Upper lobe of left lung (tissue), 6 donors: ENCODE measurements at regions not wholly inside any gene's neighbourhood (a gene's known extent, or its start where the extent isn't known, plus 50 kb on each side); places are given as distances from the start of the nearest gene placed in this dataset.

Experiments
- ATAC-seq, 2 donors: fragments of 200-7000 bp; cut with Tn5 transposase; one replicate each; pipeline ENCODE4 v1.9.1; 2022; ENCODE audit warnings: mild to moderate bottlenecking in 2 of 2, moderate library complexity in 2 of 2; ENCODE audit not compliant: low FRiP score in 2 of 2
- DNase-seq, 2 donors: peaks; one replicate each; pipeline ENCODE4 v3.0.0-alpha.2; 2019 to 2020
- H3K27ac ChIP-seq, 4 donors: fragments of 200-600 bp; sonication (generic); one replicate each; pipeline ENCODE4 v1.5.1; 2016 to 2019
- H3K27me3 ChIP-seq, 4 donors: fragments of 200-600 bp; sonication (generic); one replicate each; pipeline ENCODE4 v1.5.1; 2017 to 2019
- H3K36me3 ChIP-seq, 4 donors: fragments of 200-600 bp; sonication (generic); one replicate each; pipeline ENCODE4 v1.5.1; 2016 to 2019
- H3K4me1 ChIP-seq, 4 donors: fragments of 200-600 bp; sonication (generic); one replicate each; pipeline ENCODE4 v1.5.1; 2018 to 2019
- H3K4me3 ChIP-seq, 4 donors: fragments of 200-600 bp; sonication (generic); one replicate each; pipeline ENCODE4 v1.5.1; 2017 to 2019; ENCODE audit warnings: mild to moderate bottlenecking in 2 of 4, moderate library complexity in 1 of 4
- H3K9me3 ChIP-seq, 4 donors: fragments of 200-600 bp; sonication (generic); one replicate each; pipeline ENCODE4 v1.5.1; 2018 to 2019
- EP300 ChIP-seq, 4 donors: sonication (generic); formaldehyde crosslinking; IDR thresholded peaks; one replicate each; pipeline ENCODE4 v1.5.1; 2017; ENCODE audit warnings: antibody characterized with exemption in 4 of 4, control low read depth in 2 of 4
- POLR2A ChIP-seq, 4 donors: fragments of 450-650 bp; IDR thresholded peaks; one replicate each; pipeline ENCODE4 v1.5.1; 2016 to 2017; ENCODE audit warnings: antibody characterized with exemption in 4 of 4, mild to moderate bottlenecking in 2 of 4
- POLR2AphosphoS5 ChIP-seq, 2 donors: sonication (generic); formaldehyde crosslinking; IDR thresholded peaks; one replicate each; pipeline ENCODE4 v1.5.1; 2017; ENCODE audit warnings: antibody characterized with exemption in 2 of 2
- WGBS, 2 donors: methylation state at CpG; one replicate each; pipeline ENCODE4 v1.1.5; 2017 to 2018; 5-methylcytosine and 5-hydroxymethylcytosine counted together
- TF ChIP-seq, protein P1 (sequence below), 6 experiments: fragments of 450-650 bp in 4 of 6; fragments of 200-600 bp in 2 of 6; sonication (generic) in 2 of 6; IDR thresholded peaks; one replicate each; pipeline ENCODE4 v1.5.1; 2016 to 2019; ENCODE audit warnings: antibody characterized with exemption in 6 of 6
- donor health status: DM: no; HTN: no; CAD: no; lungs with moderate emphysema.
- donor health status: DM: no; HTN: yes; CAD: no; lungs with severe emphysema.

DNA sequence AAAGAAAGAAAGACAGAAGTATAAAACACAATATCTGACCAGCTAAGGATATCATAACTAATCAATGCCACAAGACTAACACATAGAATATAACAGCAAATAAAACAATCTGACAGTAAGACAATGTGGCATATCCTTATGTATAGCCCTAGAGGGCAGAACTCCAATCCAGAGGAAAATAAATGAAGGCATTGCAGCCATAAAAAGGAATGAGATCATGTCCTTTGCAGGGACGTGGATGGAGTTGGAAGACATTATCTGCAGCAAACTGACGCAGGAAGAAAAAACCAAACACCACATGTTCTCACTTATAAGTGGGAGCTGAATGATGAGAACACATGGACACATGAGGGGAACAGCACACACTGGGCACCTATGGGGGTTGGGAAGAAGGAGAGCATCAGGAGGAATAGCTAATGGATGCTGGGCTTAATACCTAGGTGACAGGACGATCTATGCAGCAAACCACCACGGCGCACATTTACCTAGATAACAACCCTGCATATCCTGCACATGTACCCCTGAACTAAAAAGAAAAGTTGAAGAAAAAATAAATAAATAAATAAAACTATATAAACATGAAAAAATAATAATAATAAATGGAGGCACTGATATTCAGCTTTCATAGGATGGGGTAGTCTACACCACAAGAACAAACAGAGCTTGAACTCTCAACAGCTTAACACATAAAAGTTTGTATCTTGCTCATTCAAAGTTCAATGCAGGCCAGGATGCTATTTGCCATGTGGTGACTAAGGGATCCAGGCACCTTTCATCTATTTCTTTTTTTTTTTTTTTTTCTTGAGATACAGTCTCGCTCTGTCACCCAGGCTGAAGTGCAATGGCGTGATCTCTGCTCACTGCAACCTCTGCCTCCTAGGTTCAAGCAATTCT is 66.1 kb upstream of the KAT6B start:
- TF ChIP-seq EP300 (IDR thresholded peaks at IDR 0.05), result no peak
- TF ChIP-seq, protein P1, sequence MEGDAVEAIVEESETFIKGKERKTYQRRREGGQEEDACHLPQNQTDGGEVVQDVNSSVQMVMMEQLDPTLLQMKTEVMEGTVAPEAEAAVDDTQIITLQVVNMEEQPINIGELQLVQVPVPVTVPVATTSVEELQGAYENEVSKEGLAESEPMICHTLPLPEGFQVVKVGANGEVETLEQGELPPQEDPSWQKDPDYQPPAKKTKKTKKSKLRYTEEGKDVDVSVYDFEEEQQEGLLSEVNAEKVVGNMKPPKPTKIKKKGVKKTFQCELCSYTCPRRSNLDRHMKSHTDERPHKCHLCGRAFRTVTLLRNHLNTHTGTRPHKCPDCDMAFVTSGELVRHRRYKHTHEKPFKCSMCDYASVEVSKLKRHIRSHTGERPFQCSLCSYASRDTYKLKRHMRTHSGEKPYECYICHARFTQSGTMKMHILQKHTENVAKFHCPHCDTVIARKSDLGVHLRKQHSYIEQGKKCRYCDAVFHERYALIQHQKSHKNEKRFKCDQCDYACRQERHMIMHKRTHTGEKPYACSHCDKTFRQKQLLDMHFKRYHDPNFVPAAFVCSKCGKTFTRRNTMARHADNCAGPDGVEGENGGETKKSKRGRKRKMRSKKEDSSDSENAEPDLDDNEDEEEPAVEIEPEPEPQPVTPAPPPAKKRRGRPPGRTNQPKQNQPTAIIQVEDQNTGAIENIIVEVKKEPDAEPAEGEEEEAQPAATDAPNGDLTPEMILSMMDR (IDR thresholded peaks at IDR 0.05), result no peak
- no peak for TF ChIP-seq POLR2A (IDR thresholded peaks at IDR 0.05)
- no peak for TF ChIP-seq POLR2AphosphoS5 (IDR thresholded peaks at IDR 0.05)
- no peak for ATAC-seq
- Histone ChIP-seq H3K27me3 (no peaks in the 10 kb centered on the region), H3K4me1 (no peaks in the 10 kb centered on the region), H3K36me3 (no peaks in the 10 kb centered on the region), H3K9me3 (no peaks in the 10 kb centered on the region), H3K27ac (no peak overlapping the region), H3K4me3 (no peak overlapping the region)
- no peak for DNase-seq
- WGBS, 2 donors, result 89 to 91% methylated on average over 7 of the region's 7 CpGs

DNA sequence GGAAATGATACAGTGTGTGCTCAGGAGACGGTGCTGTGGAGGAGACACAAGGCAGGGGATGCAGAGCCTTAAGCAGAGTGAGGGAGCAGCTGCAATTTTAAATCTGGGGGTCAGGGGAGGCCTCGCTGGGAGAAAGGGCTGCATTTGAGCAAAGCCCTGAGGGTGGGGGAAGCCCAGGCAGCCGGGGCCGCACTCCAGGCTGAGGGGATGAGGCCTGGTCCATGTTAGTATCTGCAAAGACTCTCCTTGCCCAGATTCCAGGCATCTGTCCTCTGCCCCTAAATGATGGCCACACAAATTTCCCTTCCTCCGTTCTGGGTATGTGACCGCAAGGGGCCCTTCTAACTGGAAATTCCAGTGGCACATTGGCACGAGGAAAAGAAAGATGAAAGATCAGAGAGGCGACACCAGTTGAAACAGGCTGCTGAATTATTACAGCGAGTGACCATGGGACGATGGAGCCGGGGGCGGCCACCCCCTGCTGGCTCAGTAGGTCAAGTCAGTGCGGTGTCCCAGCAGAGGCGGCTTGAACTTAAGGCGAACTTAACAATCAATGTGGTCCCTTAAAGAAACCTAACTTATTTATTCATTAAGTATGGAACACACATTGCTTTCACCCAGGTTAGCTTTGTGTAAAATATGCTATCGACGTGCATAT is 62.3 kb upstream of the KAT6B start:
- Histone ChIP-seq H3K27ac (no peak overlapping the region), H3K4me3 (no peak overlapping the region), H3K4me1 (no peaks in the 10 kb centered on the region), H3K36me3 (no peaks in the 10 kb centered on the region), H3K27me3 (no peaks in the 10 kb centered on the region), H3K9me3 (no peaks in the 10 kb centered on the region)
- peak in 1 of 2 donors; percentile 59 for DNase-seq
- WGBS, 2 donors, result 87 to 90% methylated on average over 17 of the region's 17 CpGs
- no peak for ATAC-seq
- TF ChIP-seq EP300 (IDR thresholded peaks at IDR 0.05) (no peak), POLR2AphosphoS5 (IDR thresholded peaks at IDR 0.05) (no peak), POLR2A (IDR thresholded peaks at IDR 0.05) (no peak)
- TF ChIP-seq, protein P1 (IDR thresholded peaks at IDR 0.05), result no peak

DNA sequence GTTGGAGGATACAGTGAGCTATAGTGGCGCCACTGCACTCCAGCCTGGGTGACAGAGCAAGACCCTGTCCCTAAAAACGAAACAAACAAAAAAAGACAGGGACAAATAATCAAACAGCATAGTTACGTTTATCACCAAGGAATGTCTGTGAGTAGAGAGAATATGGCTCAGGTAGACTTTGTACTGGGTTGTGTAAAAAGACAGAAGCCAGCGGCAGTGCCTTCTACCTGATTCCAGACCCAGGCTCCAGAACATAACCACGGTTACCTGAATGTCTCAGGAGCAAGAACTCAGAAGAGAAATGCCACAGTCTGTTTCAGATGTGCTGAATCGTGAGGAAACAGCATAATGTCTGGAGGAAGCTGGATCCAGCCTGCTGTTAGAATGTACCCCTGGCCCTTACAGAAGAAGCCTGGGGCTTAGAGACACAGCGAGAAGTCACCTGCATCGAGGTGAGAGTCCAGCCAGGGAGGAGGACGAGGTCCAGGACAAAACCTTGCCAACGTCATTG is 60.9 kb upstream of the KAT6B start:
- Histone ChIP-seq H3K9me3 (no peaks in the 10 kb centered on the region), H3K4me1 (no peaks in the 10 kb centered on the region), H3K4me3 (no peak overlapping the region), H3K27me3 (no peaks in the 10 kb centered on the region), H3K27ac (no peak overlapping the region), H3K36me3 (no peaks in the 10 kb centered on the region)
- WGBS, 2 donors, result 70 to 76% methylated on average over 10 of the region's 10 CpGs
- ATAC-seq (no peak), DNase-seq (no peak)
- TF ChIP-seq POLR2AphosphoS5 (IDR thresholded peaks at IDR 0.05) (no peak), POLR2A (IDR thresholded peaks at IDR 0.05) (no peak), EP300 (IDR thresholded peaks at IDR 0.05) (no peak)
- TF ChIP-seq, protein P1 (IDR thresholded peaks at IDR 0.05), result no peak

DNA sequence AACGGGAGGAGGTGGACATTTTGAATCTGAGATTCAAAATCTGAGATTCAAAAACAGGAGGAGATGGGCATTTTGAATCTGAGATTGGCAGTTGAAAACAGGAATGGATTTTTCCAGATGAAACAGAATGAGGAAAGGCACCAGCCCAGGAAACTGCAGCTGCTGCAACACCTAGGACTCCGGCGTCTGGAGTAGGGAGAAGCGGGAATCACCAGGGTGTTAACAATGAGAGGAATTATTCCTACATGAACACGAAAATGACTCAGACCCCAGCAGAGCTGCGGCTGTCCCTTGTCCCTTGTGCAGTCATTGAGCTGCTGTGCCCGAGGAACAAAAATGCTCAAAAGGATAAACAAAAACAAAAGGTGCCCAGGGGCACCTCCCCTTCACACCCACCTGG is 59.9 kb upstream of the KAT6B start:
- WGBS, 2 donors, result 78 to 83% methylated on average over 7 of the region's 7 CpGs
- Histone ChIP-seq H3K4me1 (no peaks in the 10 kb centered on the region), H3K4me3 (no peak overlapping the region), H3K27ac (no peak overlapping the region), H3K27me3 (no peaks in the 10 kb centered on the region), H3K9me3 (no peaks in the 10 kb centered on the region), H3K36me3 (no peaks in the 10 kb centered on the region)
- no peak for DNase-seq
- ATAC-seq, result no peak
- TF ChIP-seq POLR2A (IDR thresholded peaks at IDR 0.05) (no peak), EP300 (IDR thresholded peaks at IDR 0.05) (no peak), POLR2AphosphoS5 (IDR thresholded peaks at IDR 0.05) (no peak)
- TF ChIP-seq, protein P1 (IDR thresholded peaks at IDR 0.05), result no peak
